ENCODE measurements at regions not wholly inside any gene's neighbourhood (a gene's known extent, or its start where the extent isn't known, plus 50 kb on each side); places are given as distances from the start of the nearest gene placed in this dataset.

DNA sequence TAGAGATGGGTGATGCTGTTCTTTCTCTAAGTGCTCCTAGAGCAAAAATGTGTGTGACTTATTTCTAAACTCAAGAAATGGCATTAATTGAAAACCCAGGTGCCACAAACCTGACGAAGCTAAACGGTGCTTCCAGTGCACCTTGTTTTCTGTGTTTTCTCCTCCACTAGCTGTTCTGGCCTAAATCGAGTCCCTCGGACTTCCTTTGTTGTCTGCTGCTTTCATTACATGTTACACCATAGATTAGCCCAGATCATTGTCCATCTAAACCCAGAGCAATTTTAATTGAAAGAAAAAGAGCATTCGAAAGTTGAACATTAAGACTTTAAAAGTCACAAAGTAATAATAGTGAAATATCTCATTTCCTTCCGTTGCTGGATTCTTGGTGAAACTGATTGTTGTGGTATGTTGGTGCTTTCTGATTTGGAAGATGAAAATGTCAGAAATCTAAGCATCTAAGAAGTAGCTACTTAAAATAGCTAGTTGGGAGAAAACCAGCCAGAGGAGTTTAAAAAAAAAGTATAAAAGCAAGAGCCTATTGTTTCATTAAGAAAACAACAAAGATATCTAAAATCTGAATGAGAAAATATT, 219.6 kb upstream of the G2E3 start:
- TF ChIP-seq CTCF (IDR thresholded peaks at IDR 0.05) (no peak), POLR2A (IDR thresholded peaks at IDR 0.05) (no peak)
- WGBS, 2 donors, result 83 to 89% methylated on average over 6 of the region's 6 CpGs
- no peak for DNase-seq (ENCODE audit: low spot score in 2 of 2)
- intact Hi-C loops (cut with DNase I; ENCODE audit: low total_unique reads), result no loop called here
- H3K4me3 ChIP-seq (ENCODE audit: low read depth, poor library complexity, severe bottlenecking), result no peak overlapping the region

DNA sequence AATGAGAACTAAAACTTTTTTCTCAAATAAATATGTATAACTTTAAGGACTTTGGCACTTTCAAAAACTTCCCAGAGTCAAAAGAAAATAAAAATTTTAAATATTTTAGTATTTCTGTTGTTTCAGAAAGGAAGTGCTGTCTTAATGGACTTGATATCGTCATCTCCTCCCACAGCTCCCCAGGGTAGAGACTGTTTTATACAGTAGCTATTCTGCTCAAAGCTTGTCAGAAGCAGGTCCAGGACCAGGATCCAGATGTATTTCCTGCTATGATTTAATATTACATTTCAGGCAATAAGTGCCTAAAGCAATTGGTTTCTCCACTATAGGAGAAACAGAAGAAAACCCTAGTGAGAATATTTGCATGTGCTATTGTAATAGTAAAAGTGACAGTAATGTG, 218.5 kb upstream of the G2E3 start:
- intact Hi-C loops (cut with DNase I; ENCODE audit: low total_unique reads), result no loop called here
- no peak for DNase-seq (ENCODE audit: low spot score in 2 of 2)
- TF ChIP-seq POLR2A (IDR thresholded peaks at IDR 0.05), result no peak
- TF ChIP-seq CTCF (IDR thresholded peaks at IDR 0.05), result no peak
- no peak overlapping the region for H3K4me3 ChIP-seq (ENCODE audit: low read depth, poor library complexity, severe bottlenecking)
- WGBS, 2 donors, result 63 to 67% methylated on average over 1 of the region's 1 CpG

GRCh38 chr14:30345511-30345910, 213.4 kb upstream of the G2E3 start:
- TF ChIP-seq CTCF (IDR thresholded peaks at IDR 0.05) (no peak), POLR2A (IDR thresholded peaks at IDR 0.05) (no peak)
- WGBS, 2 donors, result 70 to 100% methylated on average over 1 of the region's 1 CpG
- no peak overlapping the region for H3K4me3 ChIP-seq (ENCODE audit: low read depth, poor library complexity, severe bottlenecking)
- intact Hi-C loops (cut with DNase I; ENCODE audit: low total_unique reads), result no loop called here
- no peak for DNase-seq (ENCODE audit: low spot score in 2 of 2)

DNA sequence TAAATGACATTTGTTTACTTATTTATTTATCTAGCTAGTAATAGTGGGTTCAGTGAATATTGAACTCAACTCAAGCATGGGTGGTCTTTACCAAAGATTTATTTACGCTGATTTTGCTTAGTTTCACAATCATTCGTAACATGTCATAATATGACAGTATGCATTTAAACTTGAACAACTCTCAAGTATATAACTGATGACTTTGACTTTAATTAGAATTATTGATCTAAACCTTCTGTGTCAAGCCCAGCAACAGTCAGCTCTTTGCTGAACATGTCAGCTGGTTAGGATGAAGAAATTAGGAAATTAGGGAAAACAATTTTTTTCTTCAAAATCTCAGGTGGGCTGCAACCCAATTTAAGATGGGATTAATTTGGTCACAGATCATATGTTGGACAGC, 210.5 kb upstream of the G2E3 start:
- DNase-seq (ENCODE audit: low spot score in 2 of 2), result no peak
- TF ChIP-seq CTCF (IDR thresholded peaks at IDR 0.05) (no peak), POLR2A (IDR thresholded peaks at IDR 0.05) (no peak)
- no peak overlapping the region for H3K4me3 ChIP-seq (ENCODE audit: low read depth, poor library complexity, severe bottlenecking)
- 92 to 95% methylated on average over 2 of the region's 2 CpGs for WGBS, 2 donors
- intact Hi-C loops (cut with DNase I; ENCODE audit: low total_unique reads), result no loop called here

GRCh38 chr14:30349520-30349919, 209.4 kb upstream of the G2E3 start:
- no peak overlapping the region for H3K4me3 ChIP-seq (ENCODE audit: low read depth, poor library complexity, severe bottlenecking)
- WGBS, 2 donors, result 87 to 92% methylated on average over 3 of the region's 3 CpGs
- TF ChIP-seq POLR2A (IDR thresholded peaks at IDR 0.05) (no peak), CTCF (IDR thresholded peaks at IDR 0.05) (no peak)
- DNase-seq (ENCODE audit: low spot score in 2 of 2), result no peak
- intact Hi-C loops (cut with DNase I; ENCODE audit: low total_unique reads), result no loop called here

DNA sequence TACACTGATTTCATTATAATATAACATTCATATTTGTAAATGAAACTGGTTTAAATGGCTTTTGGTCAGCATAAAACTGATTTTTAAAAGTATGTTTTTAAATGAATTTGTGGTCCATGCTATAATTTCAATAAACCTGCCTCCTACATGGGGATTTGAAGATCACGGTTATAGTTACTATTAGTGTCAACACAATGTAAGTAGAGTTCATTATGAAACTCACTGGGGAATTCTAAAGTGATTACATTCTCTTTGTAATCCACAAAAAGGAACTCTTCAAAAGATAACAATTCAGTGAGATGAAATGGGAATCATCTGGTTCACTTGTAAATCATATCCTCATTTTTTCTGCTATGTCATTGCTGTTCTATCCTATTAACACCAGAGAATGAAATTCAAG, 204.5 kb upstream of the G2E3 start:
- TF ChIP-seq POLR2A (IDR thresholded peaks at IDR 0.05), result no peak
- no peak for TF ChIP-seq CTCF (IDR thresholded peaks at IDR 0.05)
- H3K4me3 ChIP-seq (ENCODE audit: low read depth, poor library complexity, severe bottlenecking), result no peak overlapping the region
- WGBS, 2 donors, result 55 to 60% methylated on average over 1 of the region's 1 CpG
- no peak for DNase-seq (ENCODE audit: low spot score in 2 of 2)
- intact Hi-C loops (cut with DNase I; ENCODE audit: low total_unique reads), result no loop called here

Measured in lower leg skin (tissue), 4 donors.